ENCODE measurements at regions not wholly inside any gene's neighbourhood (a gene's known extent, or its start where the extent isn't known, plus 50 kb on each side); places are given as distances from the start of the nearest gene placed in this dataset.

DNA sequence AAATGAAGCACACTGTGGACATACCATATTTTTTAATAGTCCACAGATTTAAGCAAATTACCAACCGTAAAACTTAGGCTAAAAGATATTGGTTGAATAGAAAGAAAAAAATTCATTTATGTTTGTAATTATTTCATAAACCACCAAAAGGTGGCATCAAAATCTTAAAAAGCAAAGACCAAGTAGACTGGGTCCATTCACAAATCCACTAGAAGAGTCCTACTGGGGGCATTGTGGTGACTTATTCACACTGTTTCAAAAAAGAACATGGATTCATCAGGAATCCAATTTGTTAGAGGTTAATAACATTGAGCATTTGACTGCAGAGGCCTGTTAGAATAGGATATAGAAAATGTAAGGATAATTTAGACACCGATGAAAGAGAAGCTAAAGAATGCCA, 194.9 kb upstream of the KYNU start:
- Mint-ChIP-seq H3K9me3 (no peaks in the 10 kb centered on the region), H3K4me3 (no peak overlapping the region), H3K27ac (no peak overlapping the region), H3K27me3 (no peaks in the 10 kb centered on the region), H3K36me3 (ENCODE audit: low read depth) (no peaks in the 10 kb centered on the region), H3K4me1 (ENCODE audit: low read depth) (no peaks in the 10 kb centered on the region)
- DNase-seq, result no peak
- ATAC-seq, result no peak
- intact Hi-C loops (cut with micrococcal nuclease), result no loop called here
- TF ChIP-seq, protein P1, sequence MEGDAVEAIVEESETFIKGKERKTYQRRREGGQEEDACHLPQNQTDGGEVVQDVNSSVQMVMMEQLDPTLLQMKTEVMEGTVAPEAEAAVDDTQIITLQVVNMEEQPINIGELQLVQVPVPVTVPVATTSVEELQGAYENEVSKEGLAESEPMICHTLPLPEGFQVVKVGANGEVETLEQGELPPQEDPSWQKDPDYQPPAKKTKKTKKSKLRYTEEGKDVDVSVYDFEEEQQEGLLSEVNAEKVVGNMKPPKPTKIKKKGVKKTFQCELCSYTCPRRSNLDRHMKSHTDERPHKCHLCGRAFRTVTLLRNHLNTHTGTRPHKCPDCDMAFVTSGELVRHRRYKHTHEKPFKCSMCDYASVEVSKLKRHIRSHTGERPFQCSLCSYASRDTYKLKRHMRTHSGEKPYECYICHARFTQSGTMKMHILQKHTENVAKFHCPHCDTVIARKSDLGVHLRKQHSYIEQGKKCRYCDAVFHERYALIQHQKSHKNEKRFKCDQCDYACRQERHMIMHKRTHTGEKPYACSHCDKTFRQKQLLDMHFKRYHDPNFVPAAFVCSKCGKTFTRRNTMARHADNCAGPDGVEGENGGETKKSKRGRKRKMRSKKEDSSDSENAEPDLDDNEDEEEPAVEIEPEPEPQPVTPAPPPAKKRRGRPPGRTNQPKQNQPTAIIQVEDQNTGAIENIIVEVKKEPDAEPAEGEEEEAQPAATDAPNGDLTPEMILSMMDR (IDR thresholded peaks at IDR 0.05), result no peak
- POLR2A ChIA-PET, result no interaction called here
- CTCF ChIA-PET, result interaction anchor here (1.4 kb wide), 1 partner anchor 23 kb away, joined by 3 read pairs; no protein-coding TSS in a partner anchor

DNA sequence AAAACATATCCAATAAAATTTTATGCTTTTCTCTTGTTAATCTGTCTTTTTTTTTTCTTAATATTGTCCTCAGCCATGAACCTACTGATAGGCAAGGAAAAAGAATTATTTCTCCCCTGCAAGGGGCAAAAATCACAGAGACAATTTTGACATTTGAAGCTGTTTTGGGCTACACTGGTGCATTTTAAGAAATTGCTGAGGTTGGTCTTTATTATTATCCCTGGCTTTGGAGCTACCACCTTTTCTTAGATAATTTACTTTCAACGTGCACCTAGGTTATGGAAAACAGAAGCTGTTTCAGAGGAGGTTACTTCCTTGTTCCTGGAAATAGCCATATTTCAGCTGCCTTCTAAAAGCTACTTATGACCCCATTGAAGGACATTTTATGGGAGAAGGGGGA, 195.5 kb upstream of the KYNU start:
- no peaks in the 10 kb centered on the region for H3K27me3 Mint-ChIP-seq
- H3K4me1 Mint-ChIP-seq (ENCODE audit: low read depth), result no peaks in the 10 kb centered on the region
- intact Hi-C loops (cut with micrococcal nuclease), result no loop called here
- ChIA-PET CTCF (interaction anchor here (1.4 kb wide), 1 partner anchor 22 kb away, joined by 3 read pairs; no protein-coding TSS in a partner anchor), POLR2A (no interaction called here)
- H3K36me3 Mint-ChIP-seq (ENCODE audit: low read depth), result no peaks in the 10 kb centered on the region
- H3K27ac Mint-ChIP-seq, result no peak overlapping the region
- DNase-seq, result no peak
- ATAC-seq, result no peak
- no peaks in the 10 kb centered on the region for H3K9me3 Mint-ChIP-seq
- no peak overlapping the region for H3K4me3 Mint-ChIP-seq
- TF ChIP-seq, protein P1 (IDR thresholded peaks at IDR 0.05), result no peak

GRCh38 chr2:142678164-142678563, 199.3 kb upstream of the KYNU start:
- TF ChIP-seq, protein P1 (IDR thresholded peaks at IDR 0.05), result no peak
- POLR2A ChIA-PET, result no interaction called here
- Mint-ChIP-seq H3K27me3 (no peaks in the 10 kb centered on the region), H3K4me3 (no peak overlapping the region), H3K4me1 (ENCODE audit: low read depth) (no peaks in the 10 kb centered on the region), H3K27ac (no peak overlapping the region), H3K9me3 (no peaks in the 10 kb centered on the region), H3K36me3 (ENCODE audit: low read depth) (no peaks in the 10 kb centered on the region)
- ATAC-seq (no peak), DNase-seq (no peak)
- CTCF ChIA-PET, result no interaction called here
- intact Hi-C loops (cut with micrococcal nuclease), result no loop called here

DNA sequence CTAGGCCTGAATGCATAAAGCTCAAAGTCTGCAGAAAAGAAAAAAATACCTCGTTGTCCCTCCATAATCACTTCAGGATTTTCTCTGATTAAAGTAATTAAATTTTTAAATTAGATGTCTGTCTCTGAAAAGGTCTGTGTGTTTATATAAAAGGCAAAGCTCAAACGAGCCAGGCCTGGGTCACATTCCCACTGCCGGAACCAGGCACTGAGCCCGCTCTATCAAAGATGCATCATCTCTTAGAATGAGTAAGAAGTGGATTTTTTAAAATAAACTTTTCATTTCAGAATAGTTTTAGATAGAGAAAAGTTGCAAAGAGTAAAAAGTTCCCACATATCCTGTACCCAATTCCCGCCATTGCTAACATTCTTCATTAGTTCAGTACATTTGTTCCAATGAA, 202.1 kb upstream of the KYNU start:
- ChIA-PET POLR2A (interaction anchor here (0.6 kb wide), 1 partner anchor 43 kb away, joined by 3 read pairs; no protein-coding TSS in a partner anchor), CTCF (no interaction called here)
- no peak for DNase-seq

DNA sequence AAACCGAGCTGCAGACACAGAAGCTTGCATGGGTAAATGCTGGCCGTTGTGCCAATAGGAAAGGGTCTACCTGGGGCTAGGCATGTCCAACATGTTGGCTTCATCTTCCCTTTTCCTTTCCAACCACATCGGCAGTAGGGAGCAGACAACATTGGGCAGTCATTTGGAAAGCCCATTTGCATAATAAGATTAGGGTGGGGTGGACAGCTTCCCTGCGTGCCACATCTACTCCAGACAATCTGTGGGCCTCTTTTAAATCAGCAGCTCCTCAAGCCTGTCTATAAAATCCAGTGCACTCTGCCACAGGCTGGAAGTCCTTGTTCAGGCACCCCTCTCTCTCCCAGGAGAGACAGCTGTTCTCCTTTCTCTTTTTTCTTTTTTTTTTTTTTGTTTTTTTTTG, 203.6 kb upstream of the KYNU start:
- CTCF ChIA-PET, result no interaction called here
- POLR2A ChIA-PET, result no interaction called here
- no peaks in the 10 kb centered on the region for H3K27me3 Mint-ChIP-seq
- intact Hi-C loops (cut with micrococcal nuclease), result no loop called here
- no peak overlapping the region for H3K27ac Mint-ChIP-seq
- H3K4me3 Mint-ChIP-seq, result no peak overlapping the region
- no peaks in the 10 kb centered on the region for H3K36me3 Mint-ChIP-seq (ENCODE audit: low read depth)
- TF ChIP-seq, protein P1 (IDR thresholded peaks at IDR 0.05), result no peak
- ATAC-seq (no peak), DNase-seq (no peak)
- H3K4me1 Mint-ChIP-seq (ENCODE audit: low read depth), result no peaks in the 10 kb centered on the region
- H3K9me3 Mint-ChIP-seq, result no peaks in the 10 kb centered on the region

More for the DNA sequence above, 202.1 kb upstream of the KYNU start:
- Mint-ChIP-seq H3K9me3 (no peaks in the 10 kb centered on the region), H3K27me3 (no peaks in the 10 kb centered on the region), H3K4me3 (no peak overlapping the region), H3K4me1 (ENCODE audit: low read depth) (no peaks in the 10 kb centered on the region), H3K36me3 (ENCODE audit: low read depth) (no peaks in the 10 kb centered on the region), H3K27ac (no peak overlapping the region)
- ATAC-seq, result no peak
- TF ChIP-seq, protein P1 (IDR thresholded peaks at IDR 0.05), result no peak
- intact Hi-C loops (cut with micrococcal nuclease), result no loop called here
